A204.1 (cell line): ENCODE measurements at regions not wholly inside any gene's neighbourhood (a gene's known extent, or its start where the extent isn't known, plus 50 kb on each side); places are given as distances from the start of the nearest gene placed in this dataset.

Experiments
- FAIRE-seq: peaks from 2 replicates; lab custom pipeline; 2012; peaks lifted over from hg19 to GRCh38; lab: Jason Lieb, UNC

- no peak for FAIRE-seq
Observed at GRCh38 chr6:156185113-156185512, 592.1 kb upstream of the ARID1B start.

- no peak for FAIRE-seq
Observed at GRCh38 chr6:156183678-156184077, 593.5 kb upstream of the ARID1B start.

- FAIRE-seq, result no peak
Observed at GRCh38 chr6:156182356-156182755, 594.8 kb upstream of the ARID1B start.

GRCh38 chr6:156181506-156181905, 595.7 kb upstream of the ARID1B start:
- no peak for FAIRE-seq

DNA sequence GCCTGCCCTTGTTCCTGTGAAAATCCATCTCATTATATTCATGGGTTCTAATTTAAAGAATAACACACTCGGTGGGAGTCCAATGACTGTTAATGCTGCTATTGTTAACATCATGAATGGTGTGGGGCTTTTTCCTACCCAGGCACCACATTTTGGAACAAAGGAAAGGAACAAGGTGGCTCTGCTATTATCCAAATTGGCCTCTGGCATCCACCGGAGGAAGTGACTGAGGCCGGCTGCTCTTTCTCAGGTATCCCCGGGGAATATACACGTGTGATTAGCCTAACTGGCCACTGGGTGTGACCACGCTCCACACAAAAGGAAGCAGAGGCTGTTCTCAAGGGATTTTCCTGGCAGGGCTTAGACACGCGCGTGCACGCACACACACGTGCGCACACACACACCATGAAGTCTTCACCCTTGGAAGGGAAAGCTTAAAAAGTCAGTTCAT, 601.2 kb upstream of the ARID1B start:
- FAIRE-seq, result no peak

DNA sequence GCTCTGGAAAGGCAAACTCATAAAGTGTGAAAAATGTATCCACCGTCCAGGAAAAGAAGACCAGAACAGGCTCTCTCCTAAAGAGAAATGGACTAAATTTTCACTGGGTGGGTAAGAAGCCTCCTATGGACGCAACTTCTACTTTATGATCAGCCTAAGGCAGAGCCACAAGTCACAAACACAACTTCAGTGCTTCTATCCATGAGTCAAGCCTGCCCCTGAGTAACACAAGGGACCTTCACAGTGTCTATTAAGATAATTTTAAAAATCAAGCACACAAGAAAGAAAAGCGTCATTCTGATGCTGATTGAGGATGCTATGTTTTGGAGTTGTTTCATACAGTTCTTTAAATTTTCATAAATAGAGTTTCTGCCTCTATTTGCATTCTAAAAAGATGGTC, 601.7 kb upstream of the ARID1B start:
- FAIRE-seq, result no peak

GRCh38 chr6:156174031-156174890, 602.9 kb upstream of the ARID1B start:
- no peak for FAIRE-seq

DNA sequence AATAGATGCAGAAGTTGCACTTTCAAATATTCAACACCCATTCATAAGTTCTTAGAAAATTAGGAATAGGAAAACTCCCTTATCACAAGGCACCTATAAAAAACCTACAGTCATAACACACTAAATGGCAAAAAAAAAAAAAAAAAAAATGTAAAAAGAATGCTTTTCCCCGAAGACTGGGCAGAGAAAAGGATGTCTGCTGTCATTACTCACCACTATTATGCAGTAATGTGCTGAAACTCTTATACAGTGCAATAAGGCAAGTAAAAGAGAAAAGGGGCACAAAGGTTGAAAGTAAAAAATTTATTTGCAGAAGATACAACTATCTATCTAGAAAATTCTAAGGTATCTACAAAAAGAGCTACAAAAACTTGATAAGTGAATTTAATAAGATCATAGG, 607.8 kb upstream of the ARID1B start:
- FAIRE-seq, result no peak

DNA sequence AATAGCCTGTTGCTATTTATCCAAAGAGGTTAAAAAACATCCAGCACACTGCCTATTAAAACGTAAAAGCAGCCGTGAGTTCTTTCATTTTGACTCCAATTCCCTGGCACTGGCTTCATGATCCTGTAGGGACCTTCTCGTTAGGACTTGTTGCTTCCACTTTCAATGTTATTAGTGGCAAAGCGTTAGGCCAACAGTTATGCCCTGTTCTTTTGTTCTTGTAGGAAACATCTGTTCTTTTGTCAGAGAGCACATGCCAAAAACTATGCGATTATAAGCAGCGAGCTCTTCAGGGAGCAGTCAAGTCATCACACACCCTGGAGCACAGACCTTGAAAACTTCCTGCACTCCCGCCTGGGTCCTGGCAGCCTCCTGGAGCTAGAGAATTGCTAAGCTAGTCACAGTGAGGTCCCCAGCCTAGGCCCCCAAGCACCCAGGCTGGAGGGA, 609.5 kb upstream of the ARID1B start:
- FAIRE-seq, result no peak

DNA sequence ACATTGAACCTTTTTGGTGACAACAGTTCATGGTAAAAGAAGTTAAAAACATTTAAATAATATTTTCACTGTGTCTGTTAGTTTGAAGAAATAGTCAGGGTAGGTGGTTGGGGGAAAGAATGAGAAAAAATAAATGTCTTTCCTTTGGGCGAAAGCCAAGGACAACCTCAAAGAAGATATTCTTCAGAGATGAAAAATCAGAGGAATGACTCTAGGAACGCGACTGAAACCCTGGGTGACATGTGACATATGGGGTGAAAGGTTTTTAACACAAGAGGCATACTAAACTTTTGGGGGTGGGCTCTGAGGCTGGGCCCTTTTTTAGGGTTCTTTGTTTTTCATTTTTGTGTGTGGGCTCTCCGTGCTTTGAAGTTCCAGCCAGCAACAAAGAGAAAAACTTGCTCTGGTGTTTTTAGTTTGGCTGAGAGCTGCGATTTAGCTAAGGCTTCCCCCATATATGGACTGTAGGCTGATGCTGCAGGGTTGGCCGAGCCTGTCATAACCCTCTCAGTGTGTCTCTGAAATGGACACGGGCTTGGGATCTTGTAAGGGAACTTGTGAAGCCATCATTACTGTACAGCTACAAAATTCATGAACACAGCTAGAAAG, 610.1 kb upstream of the ARID1B start:
- no peak for FAIRE-seq

GRCh38 chr6:156166093-156166492, 611.1 kb upstream of the ARID1B start:
- FAIRE-seq, result no peak

- FAIRE-seq, result no peak
Observed at GRCh38 chr6:156164701-156165452, 612.3 kb upstream of the ARID1B start.

DNA sequence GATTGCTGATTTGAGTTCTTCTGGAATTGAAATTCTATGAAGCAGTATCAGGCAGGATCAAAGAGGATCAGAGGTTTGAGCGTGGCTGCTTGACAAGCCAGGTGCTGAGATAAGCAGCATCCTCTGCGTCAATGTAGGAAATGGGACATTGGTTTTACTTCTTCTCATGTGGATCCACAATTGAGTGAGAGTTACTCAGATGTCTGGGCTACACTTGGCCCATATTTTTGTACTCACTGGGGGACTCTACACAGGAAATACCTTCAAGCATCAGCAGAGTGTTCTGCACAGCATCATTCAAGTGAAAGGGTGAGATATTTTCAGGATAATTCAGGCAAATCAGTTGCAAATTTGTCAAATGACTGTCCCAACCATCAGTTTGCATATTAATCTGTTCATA, 613.9 kb upstream of the ARID1B start:
- FAIRE-seq, result no peak

DNA sequence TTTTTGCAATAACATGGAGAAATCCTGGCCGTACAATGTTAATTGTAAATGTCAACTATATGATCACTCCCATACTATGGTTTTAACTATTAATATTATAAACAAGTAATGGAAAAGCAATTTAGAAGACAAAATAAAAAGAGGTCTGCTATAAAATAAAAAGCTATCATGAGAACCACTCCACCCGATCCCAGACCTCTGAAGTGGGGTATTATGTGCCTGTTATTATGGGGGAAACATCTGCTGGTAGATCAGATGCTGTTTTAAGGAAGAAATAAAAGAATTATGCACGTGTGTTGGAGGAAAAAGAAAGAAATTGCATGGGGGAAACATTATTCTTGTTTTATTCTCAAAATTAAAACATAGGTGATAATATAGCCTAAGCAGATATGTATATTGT, 615.7 kb upstream of the ARID1B start:
- no peak for FAIRE-seq

- FAIRE-seq, result no peak
Observed at GRCh38 chr6:156160795-156161165, 616.4 kb upstream of the ARID1B start.

DNA sequence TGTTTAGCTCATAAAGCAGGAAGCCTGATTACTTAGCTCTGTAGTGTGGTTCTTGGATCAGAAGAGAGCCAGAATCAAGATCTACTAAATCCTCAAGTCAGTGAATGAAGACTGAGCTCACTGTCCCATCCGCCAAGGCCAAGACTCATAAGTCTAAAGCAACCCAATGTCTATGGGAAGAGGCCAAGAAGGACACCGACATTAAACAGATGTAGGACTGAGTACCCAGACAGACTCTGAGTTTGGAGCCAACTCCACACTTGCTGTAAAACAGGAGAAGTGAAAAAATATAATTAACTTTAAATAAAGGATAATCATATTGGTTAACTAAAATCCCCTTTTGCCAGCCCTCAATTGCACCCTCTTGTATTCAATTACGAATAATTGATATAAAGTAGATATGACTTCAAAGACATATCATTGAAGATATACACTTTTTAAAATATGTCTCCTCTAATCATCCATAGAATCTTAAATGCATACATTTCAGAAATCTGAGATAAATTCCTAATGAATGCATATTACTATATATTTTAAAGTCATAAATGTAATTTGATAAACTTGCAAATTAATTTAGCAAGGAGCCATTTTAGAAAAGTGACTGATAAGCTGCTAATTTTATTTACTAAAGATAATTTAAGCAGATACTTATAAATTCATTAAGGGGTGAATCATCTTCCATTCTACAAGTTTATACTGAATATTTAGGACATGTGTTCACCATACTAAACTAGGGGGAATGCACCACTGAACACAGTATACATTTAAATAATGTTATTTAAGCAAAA, 617.0 kb upstream of the ARID1B start:
- no peak for FAIRE-seq

GRCh38 chr6:156154896-156155295, 622.3 kb upstream of the ARID1B start:
- FAIRE-seq, result no peak

- no peak for FAIRE-seq
Observed at GRCh38 chr6:156150391-156150790, 626.8 kb upstream of the ARID1B start.

DNA sequence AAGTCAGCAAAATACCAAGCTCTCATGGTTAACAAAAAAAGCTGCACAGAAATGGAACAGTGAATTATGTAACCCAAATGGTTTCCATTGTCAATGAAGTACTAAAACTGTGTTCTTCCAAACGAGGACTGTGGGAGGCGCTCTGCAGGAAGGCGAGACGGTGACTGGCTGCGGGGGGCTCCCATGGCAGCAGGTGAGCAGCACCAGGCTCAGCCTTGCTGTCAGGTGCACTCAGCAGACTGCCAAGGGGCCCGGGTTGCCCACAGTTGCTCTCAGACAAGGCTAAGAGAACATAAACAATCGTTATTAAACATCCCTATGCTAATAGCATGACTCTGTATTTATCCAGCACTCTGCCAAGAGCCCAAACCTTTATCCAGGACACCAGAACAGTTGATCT, 630.3 kb upstream of the ARID1B start:
- FAIRE-seq, result no peak

- no peak for FAIRE-seq
Observed at GRCh38 chr6:156131221-156131903, 645.8 kb upstream of the ARID1B start.

DNA sequence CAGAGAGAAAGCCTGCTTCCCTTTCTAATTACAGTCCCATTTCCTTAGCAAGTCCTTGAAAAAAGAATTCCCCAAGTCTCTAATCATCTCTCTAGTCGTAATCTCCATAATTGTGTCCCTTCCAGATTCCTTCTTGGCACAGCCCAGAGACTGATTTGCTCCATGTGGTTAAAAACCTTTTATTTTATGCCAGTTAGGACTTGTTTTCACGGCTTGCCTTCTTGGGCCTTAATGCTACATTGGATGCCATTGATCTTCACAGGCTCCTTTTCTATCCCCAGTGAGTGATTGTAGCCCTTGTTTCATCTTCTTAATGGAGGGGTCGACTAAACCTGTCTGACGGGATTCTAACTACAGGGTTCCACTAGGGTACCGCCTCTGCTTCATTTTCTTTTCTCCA, 650.6 kb upstream of the ARID1B start:
- FAIRE-seq, result no peak

DNA sequence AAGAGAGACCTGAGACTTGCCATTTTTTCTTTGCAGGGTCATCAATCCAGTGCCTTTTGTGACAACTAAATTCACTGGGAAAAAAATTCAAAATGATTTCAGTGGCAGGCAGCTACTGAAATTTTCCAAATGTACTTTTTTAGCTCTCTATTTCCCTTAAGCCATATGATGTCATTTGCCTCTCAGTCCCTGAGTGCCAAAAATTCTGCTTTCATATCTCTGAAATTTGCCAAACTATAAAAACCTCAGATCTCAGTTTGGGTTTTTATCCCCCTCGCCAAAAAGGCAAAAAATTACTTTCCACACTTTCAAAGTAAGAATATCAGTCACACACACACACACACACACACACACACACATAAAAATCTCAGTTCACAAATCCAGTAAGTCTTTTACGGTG, 651.3 kb upstream of the ARID1B start:
- FAIRE-seq, result no peak
